Neural crest cell (in vitro differentiated cells): ENCODE measurements at regions not wholly inside any gene's neighbourhood (a gene's known extent, or its start where the extent isn't known, plus 50 kb on each side); places are given as distances from the start of the nearest gene placed in this dataset.

Experiments used
- DNase-seq: peaks from one replicate; pipeline ENCODE4 v3.0.0; 2021; ENCODE audit warnings: low read depth, mixed read lengths, low spot score
- H3K27ac Mint-ChIP-seq: one replicate; pipeline ENCODE4 v1.8.0; 2021; ENCODE audit warnings: mild to moderate bottlenecking, mixed read lengths; ENCODE audit not compliant: unreplicated experiment
- H3K27me3 Mint-ChIP-seq: 2 replicates; pipeline ENCODE4 v1.8.0; 2021; ENCODE audit warnings: low read depth, mild to moderate bottlenecking, mixed read lengths
- H3K36me3 Mint-ChIP-seq: 2 replicates; pipeline ENCODE4 v1.8.0; 2021; ENCODE audit warnings: low read depth, mild to moderate bottlenecking, mixed read lengths
- H3K4me1 Mint-ChIP-seq: 2 replicates; pipeline ENCODE4 v1.8.0; 2021; ENCODE audit warnings: mixed read lengths
- H3K4me3 Mint-ChIP-seq: one replicate; pipeline ENCODE4 v1.8.0; 2021; ENCODE audit warnings: mild to moderate bottlenecking, mixed read lengths
- H3K9me3 Mint-ChIP-seq: 2 replicates; pipeline ENCODE4 v1.8.0; 2021; ENCODE audit warnings: mixed read lengths
- TF ChIP-seq, protein P1 (sequence below): fragments of 200-600 bp; sonication (generic); conservative IDR thresholded peaks from 2 replicates; pipeline ENCODE4 v1.5.0; 2021; ENCODE audit warnings: antibody characterized with exemption, mild to moderate bottlenecking

DNA sequence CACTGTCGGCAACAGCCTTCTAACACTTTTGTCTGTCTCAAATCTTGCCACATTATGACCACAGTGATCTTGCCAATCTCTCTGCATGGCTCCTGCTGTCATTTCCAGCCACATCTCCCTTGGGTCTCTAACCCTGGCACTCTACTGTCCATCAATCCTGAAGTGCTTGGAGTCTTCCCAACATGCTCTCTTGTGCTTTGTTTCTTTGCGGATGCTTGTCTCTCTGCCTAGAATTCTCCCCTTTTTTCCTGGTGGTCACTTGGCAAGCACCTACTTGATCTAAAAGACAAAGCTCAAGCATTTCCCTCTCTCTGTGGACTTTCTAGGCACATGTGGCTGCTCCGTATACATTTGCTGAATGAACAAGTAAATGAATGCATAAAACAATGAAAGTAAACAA lies 290.7 kb upstream of the MAP3K7 start:
- H3K4me1 Mint-ChIP-seq: no peaks in the 10 kb centered on the region
- H3K27me3 Mint-ChIP-seq: peaks cover 3% of the 10 kb centered on the region
- H3K27ac Mint-ChIP-seq: no peak overlapping the region
- peaks cover 14% of the 10 kb centered on the region for H3K9me3 Mint-ChIP-seq
- no peak for DNase-seq
- H3K4me3 Mint-ChIP-seq: no peak overlapping the region
- TF ChIP-seq, protein P1, sequence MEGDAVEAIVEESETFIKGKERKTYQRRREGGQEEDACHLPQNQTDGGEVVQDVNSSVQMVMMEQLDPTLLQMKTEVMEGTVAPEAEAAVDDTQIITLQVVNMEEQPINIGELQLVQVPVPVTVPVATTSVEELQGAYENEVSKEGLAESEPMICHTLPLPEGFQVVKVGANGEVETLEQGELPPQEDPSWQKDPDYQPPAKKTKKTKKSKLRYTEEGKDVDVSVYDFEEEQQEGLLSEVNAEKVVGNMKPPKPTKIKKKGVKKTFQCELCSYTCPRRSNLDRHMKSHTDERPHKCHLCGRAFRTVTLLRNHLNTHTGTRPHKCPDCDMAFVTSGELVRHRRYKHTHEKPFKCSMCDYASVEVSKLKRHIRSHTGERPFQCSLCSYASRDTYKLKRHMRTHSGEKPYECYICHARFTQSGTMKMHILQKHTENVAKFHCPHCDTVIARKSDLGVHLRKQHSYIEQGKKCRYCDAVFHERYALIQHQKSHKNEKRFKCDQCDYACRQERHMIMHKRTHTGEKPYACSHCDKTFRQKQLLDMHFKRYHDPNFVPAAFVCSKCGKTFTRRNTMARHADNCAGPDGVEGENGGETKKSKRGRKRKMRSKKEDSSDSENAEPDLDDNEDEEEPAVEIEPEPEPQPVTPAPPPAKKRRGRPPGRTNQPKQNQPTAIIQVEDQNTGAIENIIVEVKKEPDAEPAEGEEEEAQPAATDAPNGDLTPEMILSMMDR: no peak
- H3K36me3 Mint-ChIP-seq: peaks cover 17% of the 10 kb centered on the region

DNA sequence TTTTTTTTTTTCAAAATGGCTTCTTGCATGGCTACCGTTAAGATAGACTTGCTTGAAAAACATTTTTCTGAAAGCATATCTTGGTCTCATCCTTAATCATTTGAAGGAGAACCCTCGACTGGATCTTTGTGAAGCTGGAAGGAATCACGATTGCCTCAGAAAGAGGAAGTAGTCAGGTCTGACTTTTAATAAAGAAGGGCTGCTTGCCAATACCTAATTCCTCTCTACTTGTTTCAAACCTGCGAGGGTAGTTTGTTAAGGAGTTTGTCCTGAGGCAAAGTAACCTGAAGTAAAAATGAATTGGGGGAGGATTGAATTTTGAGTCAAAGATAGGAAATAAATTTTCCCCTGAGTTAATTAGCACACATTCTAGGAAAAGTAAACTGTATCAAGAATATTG lies 288.1 kb upstream of the MAP3K7 start:
- H3K27ac Mint-ChIP-seq: no peak overlapping the region
- no peaks in the 10 kb centered on the region for H3K4me1 Mint-ChIP-seq
- no peak overlapping the region for H3K4me3 Mint-ChIP-seq
- peaks cover 4% of the 10 kb centered on the region for H3K36me3 Mint-ChIP-seq
- no peak for DNase-seq
- TF ChIP-seq, protein P1: no peak
- peaks cover 6% of the 10 kb centered on the region for H3K27me3 Mint-ChIP-seq
- H3K9me3 Mint-ChIP-seq: peaks cover 4% of the 10 kb centered on the region

DNA sequence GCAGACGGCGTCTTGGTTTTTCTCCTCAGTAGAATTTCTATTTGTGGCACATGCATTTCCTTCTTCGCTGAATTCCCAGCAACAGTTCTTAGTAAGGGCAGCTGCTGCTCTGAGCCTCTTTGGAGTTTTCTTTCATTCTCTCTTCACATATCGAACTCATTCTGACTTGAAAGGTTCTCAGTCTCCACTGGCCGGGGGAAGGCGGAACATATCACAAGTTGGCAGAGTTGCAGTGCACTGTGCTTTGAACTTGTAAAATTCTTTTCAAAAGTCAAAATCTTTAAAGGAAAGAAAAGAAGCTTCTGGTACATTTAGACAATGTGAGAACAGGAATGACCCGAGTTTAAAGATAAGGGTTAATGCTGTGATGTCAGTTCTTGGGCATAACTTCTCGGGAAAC lies 286.1 kb upstream of the MAP3K7 start:
- Mint-ChIP-seq H3K36me3 (no peaks in the 10 kb centered on the region), H3K9me3 (no peaks in the 10 kb centered on the region), H3K27me3 (peaks cover 6% of the 10 kb centered on the region), H3K4me3 (no peak overlapping the region), H3K27ac (no peak overlapping the region), H3K4me1 (no peaks in the 10 kb centered on the region)
- DNase-seq: no peak
- TF ChIP-seq, protein P1: no peak

DNA sequence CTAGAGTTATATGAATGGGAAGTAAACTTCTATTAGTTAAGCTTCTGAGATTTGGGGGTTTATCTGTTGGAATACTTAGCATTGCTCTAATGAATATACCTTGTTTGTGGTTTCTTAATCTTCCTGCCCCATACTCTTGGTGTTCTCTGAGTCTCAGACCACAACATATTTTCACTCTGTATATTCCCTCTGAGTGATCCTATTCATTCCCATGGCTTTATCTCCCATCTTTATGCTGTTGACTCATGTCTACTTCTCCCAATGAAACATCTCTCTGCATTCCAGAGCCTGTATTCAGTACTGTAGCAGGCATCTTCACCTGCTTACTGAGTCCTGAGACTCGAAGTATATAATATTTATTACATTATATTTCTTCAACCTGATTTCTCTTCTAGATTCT lies 283.7 kb upstream of the MAP3K7 start:
- TF ChIP-seq, protein P1: no peak
- H3K27ac Mint-ChIP-seq: no peak overlapping the region
- no peaks in the 10 kb centered on the region for H3K4me1 Mint-ChIP-seq
- H3K36me3 Mint-ChIP-seq: no peaks in the 10 kb centered on the region
- H3K9me3 Mint-ChIP-seq: no peaks in the 10 kb centered on the region
- H3K27me3 Mint-ChIP-seq: peaks cover 3% of the 10 kb centered on the region
- no peak overlapping the region for H3K4me3 Mint-ChIP-seq
- no peak for DNase-seq

DNA sequence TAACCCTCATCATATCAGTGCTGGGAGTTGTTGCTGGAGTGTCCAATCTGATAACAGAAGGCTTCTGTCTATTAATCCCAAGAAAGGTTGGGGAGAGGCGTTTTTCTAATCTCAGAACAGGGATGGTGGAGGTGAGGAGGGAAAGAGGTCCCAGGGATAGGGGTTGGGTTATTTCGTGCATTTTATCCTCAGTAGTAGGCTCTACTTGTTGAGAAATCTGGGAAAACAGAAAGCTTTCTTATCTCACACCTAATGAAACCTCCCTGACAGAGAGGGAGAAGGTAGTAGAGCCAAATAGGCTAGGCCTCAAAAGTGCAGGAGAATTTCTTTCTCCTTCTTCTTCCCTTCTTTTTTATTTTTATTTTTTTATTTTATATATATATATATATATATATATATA lies 281.8 kb upstream of the MAP3K7 start:
- DNase-seq: no peak
- H3K4me1 Mint-ChIP-seq: no peaks in the 10 kb centered on the region
- TF ChIP-seq, protein P1: no peak
- no peak overlapping the region for H3K27ac Mint-ChIP-seq
- peaks cover 3% of the 10 kb centered on the region for H3K27me3 Mint-ChIP-seq
- H3K4me3 Mint-ChIP-seq: no peak overlapping the region
- H3K36me3 Mint-ChIP-seq: no peaks in the 10 kb centered on the region
- H3K9me3 Mint-ChIP-seq: no peaks in the 10 kb centered on the region

DNA sequence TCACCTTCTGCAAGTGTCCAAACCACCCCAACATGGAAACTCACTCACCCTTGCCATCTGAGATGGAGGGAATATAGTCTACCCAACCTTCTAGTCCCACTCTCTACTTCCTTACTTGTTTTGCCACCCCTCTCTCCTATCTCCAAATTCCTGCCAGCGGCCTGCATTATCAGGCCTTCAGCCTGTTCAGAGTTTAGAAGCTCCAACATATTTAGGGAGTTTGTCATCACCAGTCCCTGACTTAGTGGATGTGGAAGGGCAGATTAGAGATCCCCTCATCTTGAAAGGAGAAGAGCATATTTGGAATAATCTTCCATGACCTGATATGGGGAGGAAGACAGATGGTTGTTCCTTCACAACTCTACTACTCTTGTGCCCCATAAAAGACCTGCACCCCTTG lies 281.4 kb upstream of the MAP3K7 start:
- H3K27me3 Mint-ChIP-seq: peaks cover 3% of the 10 kb centered on the region
- no peak for DNase-seq
- TF ChIP-seq, protein P1: no peak
- H3K36me3 Mint-ChIP-seq: no peaks in the 10 kb centered on the region
- no peaks in the 10 kb centered on the region for H3K4me1 Mint-ChIP-seq
- no peak overlapping the region for H3K4me3 Mint-ChIP-seq
- H3K27ac Mint-ChIP-seq: no peak overlapping the region
- no peaks in the 10 kb centered on the region for H3K9me3 Mint-ChIP-seq
